Brain microvascular endothelial cell (primary cell): ENCODE measurements at regions not wholly inside any gene's neighbourhood (a gene's known extent, or its start where the extent isn't known, plus 50 kb on each side); places are given as distances from the start of the nearest gene placed in this dataset.

ENCODE experiments used
- DNase-seq: peaks from one replicate; pipeline ENCODE4 v3.0.0-alpha.2; 2020
- H3K27ac ChIP-seq: fragments of 250-450 bp; sonication (Bioruptor Pico); 2 replicates; pipeline ENCODE4 v1.5.1; 2020; ENCODE audit warnings: mild to moderate bottlenecking, moderate library complexity
- H3K27me3 ChIP-seq: fragments of 250-450 bp; sonication (Bioruptor Pico); replicated peaks from 2 replicates; pipeline ENCODE4 v1.5.1; 2020; ENCODE audit warnings: mild to moderate bottlenecking
- H3K36me3 ChIP-seq: fragments of 250-450 bp; sonication (Bioruptor Pico); replicated peaks from 2 replicates; pipeline ENCODE4 v1.5.1; 2020; ENCODE audit warnings: mild to moderate bottlenecking
- H3K4me3 ChIP-seq: 2 replicates; pipeline ENCODE4 v1.5.1; 2011; ENCODE audit warnings: low read depth, mild to moderate bottlenecking, control low read depth, low read length, moderate library complexity
- in situ Hi-C: cut with HindIII; loops from 2 replicates; pipeline ENCODE4 v1.10.0; 2017; ENCODE audit warnings: low sequenced_read_pairs, low pct_ligation_motif_present
- TF ChIP-seq, protein P1 (sequence below): IDR thresholded peaks from 2 replicates; pipeline ENCODE4 v1.5.1; 2011; ENCODE audit warnings: low read depth, mild to moderate bottlenecking, moderate library complexity, low read length, control low read depth, inconsistent platforms; ENCODE audit errors: missing control alignments

DNA sequence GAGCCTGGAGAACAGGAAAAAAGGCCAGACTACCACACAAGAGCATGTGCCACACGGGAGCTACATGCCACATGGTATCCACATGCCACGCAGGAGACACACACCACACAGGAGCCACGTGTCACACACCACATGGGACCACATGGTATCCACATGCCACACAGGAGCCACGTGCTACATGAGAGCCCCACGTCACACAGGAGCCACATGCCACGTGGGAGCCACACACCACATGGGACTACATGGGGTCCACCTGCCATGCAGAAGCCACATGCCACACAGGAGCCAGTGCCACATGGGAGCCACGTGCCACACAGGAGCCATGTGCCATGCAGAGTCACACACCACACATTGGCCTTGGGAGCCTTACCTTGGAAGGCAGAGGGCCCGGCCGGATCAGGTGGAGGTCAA is 244.4 kb upstream of the PPP2R2D start:
- Histone ChIP-seq H3K27me3 (no peaks in the 10 kb centered on the region), H3K27ac (no peak overlapping the region), H3K36me3 (no peaks in the 10 kb centered on the region), H3K4me3 (no peak overlapping the region)
- TF ChIP-seq, protein P1, sequence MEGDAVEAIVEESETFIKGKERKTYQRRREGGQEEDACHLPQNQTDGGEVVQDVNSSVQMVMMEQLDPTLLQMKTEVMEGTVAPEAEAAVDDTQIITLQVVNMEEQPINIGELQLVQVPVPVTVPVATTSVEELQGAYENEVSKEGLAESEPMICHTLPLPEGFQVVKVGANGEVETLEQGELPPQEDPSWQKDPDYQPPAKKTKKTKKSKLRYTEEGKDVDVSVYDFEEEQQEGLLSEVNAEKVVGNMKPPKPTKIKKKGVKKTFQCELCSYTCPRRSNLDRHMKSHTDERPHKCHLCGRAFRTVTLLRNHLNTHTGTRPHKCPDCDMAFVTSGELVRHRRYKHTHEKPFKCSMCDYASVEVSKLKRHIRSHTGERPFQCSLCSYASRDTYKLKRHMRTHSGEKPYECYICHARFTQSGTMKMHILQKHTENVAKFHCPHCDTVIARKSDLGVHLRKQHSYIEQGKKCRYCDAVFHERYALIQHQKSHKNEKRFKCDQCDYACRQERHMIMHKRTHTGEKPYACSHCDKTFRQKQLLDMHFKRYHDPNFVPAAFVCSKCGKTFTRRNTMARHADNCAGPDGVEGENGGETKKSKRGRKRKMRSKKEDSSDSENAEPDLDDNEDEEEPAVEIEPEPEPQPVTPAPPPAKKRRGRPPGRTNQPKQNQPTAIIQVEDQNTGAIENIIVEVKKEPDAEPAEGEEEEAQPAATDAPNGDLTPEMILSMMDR = no peak
- in situ Hi-C loops = no loop called here
- no peak for DNase-seq

DNA sequence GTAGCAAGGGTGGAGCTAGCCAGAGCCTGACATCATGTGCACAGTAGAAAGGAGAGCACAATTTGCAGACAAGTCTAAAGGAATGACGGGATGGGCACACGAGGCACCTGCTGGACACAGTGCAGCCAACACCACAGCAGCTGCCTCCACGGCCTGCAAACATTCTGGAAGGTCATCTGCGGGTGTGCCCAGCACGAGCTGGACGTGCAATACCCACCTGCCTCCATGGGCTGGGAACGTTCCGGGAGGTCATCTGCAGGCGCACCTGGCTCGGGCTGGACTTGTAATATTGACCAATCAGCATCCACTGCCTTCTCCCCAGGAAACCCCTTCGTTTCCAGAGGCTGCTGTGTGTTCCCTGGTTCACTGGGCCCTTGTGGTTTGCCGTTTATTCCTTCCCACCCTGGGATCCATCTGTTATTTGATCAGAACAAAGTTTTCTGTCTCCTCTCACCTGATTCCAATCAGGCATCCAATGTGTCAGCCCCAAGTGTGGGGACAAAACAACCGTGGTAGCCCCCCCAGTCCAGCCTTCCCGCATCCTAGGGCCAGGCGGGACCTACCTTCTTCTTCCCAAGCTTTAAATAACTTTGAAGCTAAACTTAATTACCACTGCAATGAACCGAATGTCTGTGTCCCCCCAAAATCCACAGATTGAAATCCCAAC is 243.4 kb upstream of the PPP2R2D start:
- Histone ChIP-seq H3K27me3 (no peaks in the 10 kb centered on the region), H3K36me3 (no peaks in the 10 kb centered on the region), H3K4me3 (no peak overlapping the region), H3K27ac (no peak overlapping the region)
- TF ChIP-seq, protein P1 = no peak
- in situ Hi-C loops = no loop called here
- no peak for DNase-seq

DNA sequence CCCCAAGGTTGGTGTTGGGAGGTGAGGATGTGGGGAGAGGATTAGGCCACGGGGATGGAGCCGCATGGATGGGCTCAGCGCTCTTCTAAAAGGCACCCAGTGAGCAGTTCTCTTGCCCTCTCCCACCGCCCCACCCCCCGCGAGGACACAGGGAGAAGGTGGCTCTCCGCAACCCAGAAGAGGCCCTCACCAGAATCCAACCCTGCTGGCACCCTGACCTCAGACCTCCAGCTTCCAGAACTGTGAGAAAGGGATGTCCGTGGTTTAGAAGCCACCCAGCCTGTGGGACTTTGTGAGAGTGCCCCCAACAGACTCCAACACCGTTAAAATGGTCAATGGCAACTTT is 242.8 kb upstream of the PPP2R2D start:
- DNase-seq = no peak
- TF ChIP-seq, protein P1 = no peak
- in situ Hi-C loops = no loop called here
- H3K36me3 ChIP-seq = no peaks in the 10 kb centered on the region
- H3K4me3 ChIP-seq = no peak overlapping the region
- no peak overlapping the region for H3K27ac ChIP-seq
- no peaks in the 10 kb centered on the region for H3K27me3 ChIP-seq

DNA sequence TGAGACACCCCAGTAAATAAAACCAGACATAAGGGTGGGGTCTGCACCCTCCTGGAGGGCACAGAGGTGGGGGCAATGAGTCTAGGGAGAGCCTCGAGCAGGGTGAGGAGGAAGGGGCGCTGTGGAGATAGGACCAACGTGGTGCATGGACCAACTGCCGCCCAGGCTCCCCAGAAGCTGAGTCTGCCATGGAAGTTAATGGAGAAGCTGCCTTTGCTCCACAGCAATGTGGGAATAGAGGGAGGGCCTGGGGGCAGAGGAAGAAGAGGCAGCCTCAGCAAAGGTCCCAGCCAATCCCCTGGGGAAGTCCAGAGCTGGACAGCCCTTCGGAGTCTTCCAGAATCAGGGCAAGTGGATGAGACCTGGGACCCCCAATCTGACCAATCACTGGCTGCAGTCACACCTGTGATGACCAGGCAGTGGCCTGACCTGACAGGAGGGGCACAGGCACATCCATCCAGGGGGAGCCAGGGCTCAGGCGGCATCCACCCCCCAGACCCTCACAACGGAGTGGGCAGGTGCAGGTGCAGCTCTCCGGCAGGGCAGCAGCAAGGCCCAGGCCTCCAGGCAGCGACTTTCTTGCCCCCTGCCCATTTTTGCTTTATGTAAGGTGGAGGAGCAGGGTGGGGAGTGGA is 242.2 kb upstream of the PPP2R2D start:
- Histone ChIP-seq H3K4me3 (no peak overlapping the region), H3K27ac (no peak overlapping the region), H3K27me3 (no peaks in the 10 kb centered on the region), H3K36me3 (no peaks in the 10 kb centered on the region)
- in situ Hi-C loops = no loop called here
- TF ChIP-seq, protein P1 = no peak
- DNase-seq = no peak

DNA sequence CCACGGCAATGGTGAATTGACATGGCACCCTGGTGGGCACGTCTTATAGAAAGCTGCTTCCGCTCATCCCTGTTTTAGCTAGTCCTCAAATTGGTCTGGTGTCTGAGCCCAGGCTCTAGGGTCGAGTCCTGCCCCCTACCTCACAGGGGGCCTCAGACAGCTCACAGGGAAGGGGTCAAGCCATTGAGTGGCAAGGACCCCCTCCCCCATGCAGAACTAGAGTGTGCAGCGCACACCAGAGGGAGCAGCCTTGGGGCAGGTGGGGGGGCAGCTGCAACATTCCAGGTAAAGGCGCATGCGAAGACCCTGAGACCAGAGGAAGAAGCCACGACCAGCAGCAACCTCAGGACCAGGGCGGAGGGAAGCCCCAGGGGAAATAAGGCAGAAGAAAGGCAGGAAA is 240.4 kb upstream of the PPP2R2D start:
- H3K36me3 ChIP-seq = no peaks in the 10 kb centered on the region
- no peak overlapping the region for H3K27ac ChIP-seq
- in situ Hi-C loops = no loop called here
- H3K27me3 ChIP-seq = no peaks in the 10 kb centered on the region
- H3K4me3 ChIP-seq = no peak overlapping the region
- no peak for DNase-seq
- TF ChIP-seq, protein P1 = no peak

DNA sequence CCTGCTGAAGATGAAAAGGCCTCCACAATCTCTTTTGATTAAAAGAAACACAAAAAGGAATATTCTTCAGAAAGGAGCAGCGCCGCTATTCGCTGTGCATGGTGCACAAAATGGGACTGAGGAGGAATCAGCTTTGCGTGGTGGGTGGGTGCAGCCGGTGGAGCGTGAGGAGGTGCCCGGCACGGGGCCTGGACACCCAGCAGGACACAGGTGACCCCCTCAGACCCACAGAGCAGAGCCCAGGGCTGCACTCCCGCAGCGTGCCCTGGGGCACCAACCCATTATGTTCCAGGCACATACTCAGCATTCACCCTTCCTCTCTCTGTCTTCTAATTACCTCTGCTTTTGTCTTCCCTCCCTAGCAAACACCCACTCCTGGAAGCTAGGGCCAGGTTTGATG is 238.0 kb upstream of the PPP2R2D start:
- H3K27ac ChIP-seq = no peak overlapping the region
- no peaks in the 10 kb centered on the region for H3K27me3 ChIP-seq
- TF ChIP-seq, protein P1 = no peak
- in situ Hi-C loops = no loop called here
- DNase-seq = no peak
- H3K4me3 ChIP-seq = no peak overlapping the region
- H3K36me3 ChIP-seq = no peaks in the 10 kb centered on the region
